Ovary (tissue), 3 donors: ENCODE measurements at regions not wholly inside any gene's neighbourhood (a gene's known extent, or its start where the extent isn't known, plus 50 kb on each side); places are given as distances from the start of the nearest gene placed in this dataset.
"Not testable (repeated sequence)": the region's sequence is repeated elsewhere in the genome, so short reads cannot be mapped to it uniquely, and the experiment has no call there.

Source experiments
- EP300 ChIP-seq: sonication (generic); formaldehyde crosslinking; IDR thresholded peaks from one replicate; pipeline ENCODE4 v1.6.1; 2017; ENCODE audit warnings: antibody characterized with exemption
- POLR2A ChIP-seq: fragments of 450-650 bp; IDR thresholded peaks from one replicate; pipeline ENCODE4 v1.6.1; 2017; ENCODE audit warnings: antibody characterized with exemption, mild to moderate bottlenecking, moderate library complexity
- TF ChIP-seq, protein P1 (sequence below), 3 donors: fragments of 450-650 bp in 2 of 3; fragments of 200-600 bp in 1 of 3; IDR thresholded peaks; one replicate each; pipeline versions ENCODE4 v1.5.1 to v1.8.0; 2016 to 2022; ENCODE audit warnings: antibody characterized with exemption in 3 of 3, mild to moderate bottlenecking in 1 of 3
- donor health status: DM: no; HTN: no; CAD: no.

DNA sequence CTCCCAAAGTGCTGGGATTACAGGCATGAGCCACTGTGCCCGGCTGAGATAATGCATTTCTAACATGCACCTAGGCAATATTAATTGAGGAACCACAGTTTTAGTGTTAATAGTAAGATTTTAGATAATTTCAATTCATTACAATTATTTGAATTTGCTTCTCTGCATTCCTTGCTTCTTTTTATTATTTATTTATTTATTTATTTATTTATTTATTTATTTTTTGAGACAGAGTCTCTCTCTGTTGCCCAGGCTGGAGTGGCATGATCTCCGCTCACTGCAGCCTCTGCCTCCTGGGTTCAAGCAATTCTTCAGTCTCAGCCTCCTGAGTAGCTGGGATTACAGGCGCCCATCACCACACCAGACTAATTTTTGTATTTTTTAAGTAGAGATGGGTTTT lies 135.7 kb upstream of the OR13F1 start:
- not testable (repeated sequence) for TF ChIP-seq POLR2A, EP300
- TF ChIP-seq, protein P1, sequence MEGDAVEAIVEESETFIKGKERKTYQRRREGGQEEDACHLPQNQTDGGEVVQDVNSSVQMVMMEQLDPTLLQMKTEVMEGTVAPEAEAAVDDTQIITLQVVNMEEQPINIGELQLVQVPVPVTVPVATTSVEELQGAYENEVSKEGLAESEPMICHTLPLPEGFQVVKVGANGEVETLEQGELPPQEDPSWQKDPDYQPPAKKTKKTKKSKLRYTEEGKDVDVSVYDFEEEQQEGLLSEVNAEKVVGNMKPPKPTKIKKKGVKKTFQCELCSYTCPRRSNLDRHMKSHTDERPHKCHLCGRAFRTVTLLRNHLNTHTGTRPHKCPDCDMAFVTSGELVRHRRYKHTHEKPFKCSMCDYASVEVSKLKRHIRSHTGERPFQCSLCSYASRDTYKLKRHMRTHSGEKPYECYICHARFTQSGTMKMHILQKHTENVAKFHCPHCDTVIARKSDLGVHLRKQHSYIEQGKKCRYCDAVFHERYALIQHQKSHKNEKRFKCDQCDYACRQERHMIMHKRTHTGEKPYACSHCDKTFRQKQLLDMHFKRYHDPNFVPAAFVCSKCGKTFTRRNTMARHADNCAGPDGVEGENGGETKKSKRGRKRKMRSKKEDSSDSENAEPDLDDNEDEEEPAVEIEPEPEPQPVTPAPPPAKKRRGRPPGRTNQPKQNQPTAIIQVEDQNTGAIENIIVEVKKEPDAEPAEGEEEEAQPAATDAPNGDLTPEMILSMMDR (IDR thresholded peaks at IDR 0.05): not testable (repeated sequence)
